B cell (primary cell): ENCODE measurements at regions not wholly inside any gene's neighbourhood (a gene's known extent, or its start where the extent isn't known, plus 50 kb on each side); places are given as distances from the start of the nearest gene placed in this dataset.

ENCODE experiments used
- ATAC-seq: fragments of 200-7000 bp; cut with Tn5 transposase; one replicate; pipeline ENCODE4 v1.10.0; 2021; ENCODE audit warnings: low read depth, mild to moderate bottlenecking, moderate number of reproducible peaks, moderate library complexity
- CTCF ChIA-PET: fragments of 350-600 bp; sonication (Branson Sonifier 250); formaldehyde crosslinking; loops from one replicate; lab custom pipeline; 2021; ENCODE audit warnings: antibody characterized with exemption, inconsistent platforms; lab: Charles Lee
- POLR2A ChIA-PET: fragments of 350-600 bp; sonication (Branson Sonifier 250); formaldehyde crosslinking; loops from one replicate; lab custom pipeline; 2021; ENCODE audit warnings: antibody characterized with exemption; lab: Charles Lee
- DNase-seq: peaks from one replicate; pipeline ENCODE4 v3.0.0; 2013
- H2AFZ ChIP-seq: 2 replicates; pipeline ENCODE4 v1.6.1; 2012; ENCODE audit warnings: mild to moderate bottlenecking, low read depth, low read length; ENCODE audit not compliant: insufficient read depth, poor library complexity, severe bottlenecking
- H3K27ac ChIP-seq, 2 donors: 1 replicate in 1 of 2; 2 replicates in 1 of 2; pipeline ENCODE4 v1.5.1; 2012 to 2013; ENCODE audit warnings: low read length in 2 of 2, mild to moderate bottlenecking in 2 of 2, moderate library complexity in 1 of 2
- H3K27me3 ChIP-seq, 4 experiments: fragments of 200-600 bp in 1 of 4; sonication (generic) in 1 of 4; replicated peaks in 1 of 4; 1 replicate in 2 of 4; 2 replicates in 2 of 4; pipeline versions ENCODE4 v1.6.1 to v1.7.0; 2013 to 2016; ENCODE audit warnings: low read length in 3 of 4, mild to moderate bottlenecking in 2 of 4, mixed read lengths in 1 of 4, moderate library complexity in 1 of 4; ENCODE audit not compliant: insufficient read depth in 4 of 4, control insufficient read depth in 3 of 4; ENCODE audit errors: control extremely low read depth in 1 of 4
- H3K36me3 ChIP-seq, 2 experiments: replicated peaks in 1 of 2; 1 replicate in 1 of 2; 2 replicates in 1 of 2; pipeline versions ENCODE4 v1.6.1 to v1.7.1; 2013; ENCODE audit warnings: low read length in 1 of 2; ENCODE audit not compliant: insufficient read depth in 2 of 2, control insufficient read depth in 1 of 2; ENCODE audit errors: control extremely low read depth in 1 of 2, extremely low read depth in 1 of 2
- H3K4me1 ChIP-seq, 2 donors: fragments of 200-600 bp in 1 of 2; sonication (generic) in 1 of 2; 1 replicate in 1 of 2; 2 replicates in 1 of 2; pipeline versions ENCODE4 v1.5.1 to v1.6.1; 2013 to 2017; ENCODE audit warnings: low read length in 2 of 2; ENCODE audit not compliant: control insufficient read depth in 2 of 2, insufficient read depth in 2 of 2
- H3K4me2 ChIP-seq: replicated peaks from 2 replicates; pipeline ENCODE3; 2012; ENCODE audit warnings: mild to moderate bottlenecking, low read depth, low read length; ENCODE audit not compliant: poor library complexity, severe bottlenecking
- H3K4me3 ChIP-seq, 5 experiments: fragments of 200-600 bp in 1 of 5; sonication (generic) in 1 of 5; 1 replicate in 3 of 5; 2 replicates in 2 of 5; pipeline versions ENCODE4 v1.5.1 to v1.7.0; 2011 to 2016; ENCODE audit warnings: low read length in 4 of 5, mild to moderate bottlenecking in 4 of 5, low read depth in 2 of 5, control low read depth in 1 of 5, moderate library complexity in 1 of 5; ENCODE audit not compliant: insufficient read depth in 1 of 5; ENCODE audit errors: control extremely low read depth in 1 of 5, extremely low read depth in 1 of 5
- H3K79me2 ChIP-seq: fragments of 200-600 bp; sonication (generic); one replicate; pipeline ENCODE4 v1.6.0; 2016; ENCODE audit warnings: low read length; ENCODE audit not compliant: control insufficient read depth, insufficient read depth
- H3K9ac ChIP-seq: fragments of 200-600 bp; sonication (generic); 2 replicates; pipeline ENCODE4 v1.6.1; 2017; ENCODE audit warnings: mild to moderate bottlenecking, low read length, moderate library complexity
- H3K9me3 ChIP-seq, 3 donors: one replicate each; pipeline versions ENCODE4 v1.6.1 to v1.7.1; 2013; ENCODE audit warnings: low read length in 2 of 3; ENCODE audit not compliant: control insufficient read depth in 2 of 3, insufficient read depth in 1 of 3; ENCODE audit errors: control extremely low read depth in 1 of 3
- H4K20me1 ChIP-seq: 2 replicates; pipeline ENCODE4 v1.6.0; 2012; ENCODE audit warnings: mild to moderate bottlenecking, low read length; ENCODE audit not compliant: insufficient read depth, control insufficient read depth, poor library complexity, severe bottlenecking
- H3K27ac Mint-ChIP-seq: one replicate; pipeline ENCODE4 v1.8.0; 2021; ENCODE audit warnings: mixed read lengths
- H3K27me3 Mint-ChIP-seq: one replicate; pipeline ENCODE4 v1.8.0; 2021; ENCODE audit warnings: mixed read lengths
- H3K4me1 Mint-ChIP-seq: one replicate; pipeline ENCODE4 v1.8.0; 2021; ENCODE audit warnings: mixed read lengths
- H3K4me3 Mint-ChIP-seq: one replicate; pipeline ENCODE4 v1.8.0; 2021; ENCODE audit warnings: mixed read lengths
- H3K9me3 Mint-ChIP-seq: one replicate; pipeline ENCODE4 v1.8.0; 2022; ENCODE audit warnings: mixed read lengths; ENCODE audit not compliant: insufficient read depth
- EZH2 ChIP-seq: IDR thresholded peaks from 2 replicates; pipeline ENCODE4 v1.6.1; 2012; ENCODE audit warnings: borderline replicate concordance, low read depth, mild to moderate bottlenecking, moderate library complexity, low read length; ENCODE audit not compliant: insufficient read depth, poor library complexity, severe bottlenecking
- WGBS: methylation state at CpG from one replicate; pipeline ENCODE4 v1.1.5; 2013; ENCODE audit warnings: missing lambda C conversion rate; ENCODE audit not compliant: insufficient coverage; 5-methylcytosine and 5-hydroxymethylcytosine counted together
- intact Hi-C: fragments of 100-400 bp; cut with micrococcal nuclease; formaldehyde crosslinking; loops from one replicate; pipeline ENCODE4 v1.10.0; 2022
- TF ChIP-seq, protein P1 (sequence below): fragments of 200-600 bp; IDR thresholded peaks from one replicate; pipeline ENCODE4 v1.8.0; 2022; ENCODE audit warnings: antibody characterized with exemption, mild to moderate bottlenecking

DNA sequence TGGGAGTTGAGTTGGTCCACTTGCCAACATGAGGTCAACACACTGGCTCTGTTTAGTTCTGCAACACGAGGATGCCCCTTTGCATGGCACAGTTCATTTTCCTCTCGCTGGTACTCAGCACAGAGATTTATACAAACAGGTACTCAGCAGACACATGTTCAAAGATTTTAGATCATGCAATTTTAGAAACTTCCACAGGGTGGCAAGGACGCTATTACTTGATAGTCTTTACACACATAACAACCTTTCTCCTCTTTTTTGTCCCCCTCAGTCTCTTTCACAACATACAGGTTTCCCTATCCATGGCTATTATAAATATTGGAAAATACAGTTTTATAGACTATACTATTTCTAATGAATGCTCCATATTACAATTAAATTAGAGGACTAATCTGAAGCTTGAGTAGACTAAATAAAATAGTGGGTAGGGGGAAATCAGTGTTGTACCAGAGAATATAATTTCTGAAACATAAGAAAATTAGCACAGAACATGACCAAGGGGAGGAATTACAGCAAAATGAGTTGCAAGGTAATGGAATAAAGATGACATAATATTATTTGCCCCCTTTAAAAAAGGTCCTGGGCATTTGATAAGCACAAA, 331.8 kb upstream of the BTBD3 start:
- WGBS, result 61% methylated on average over 2 of the region's 3 CpGs
- Histone ChIP-seq H3K27ac (no peak overlapping the region), H3K9me3 (no peaks in the 10 kb centered on the region), H3K36me3 (no peaks in the 10 kb centered on the region), H4K20me1 (no peaks in the 10 kb centered on the region), H3K4me3 (no peak overlapping the region), H3K4me1 (no peaks in the 10 kb centered on the region), H2AFZ (no peak overlapping the region), H3K27me3 (no peaks in the 10 kb centered on the region), H3K4me2 (no peak overlapping the region), H3K9ac (no peak overlapping the region), H3K79me2 (no peaks in the 10 kb centered on the region)
- Mint-ChIP-seq H3K9me3 (peaks cover 2% of the 10 kb centered on the region), H3K4me1 (no peaks in the 10 kb centered on the region), H3K27ac (no peak overlapping the region), H3K4me3 (no peak overlapping the region), H3K27me3 (no peaks in the 10 kb centered on the region)
- DNase-seq (no peak), ATAC-seq (no peak)
- intact Hi-C loops, result no loop called here
- POLR2A ChIA-PET, result no interaction called here
- CTCF ChIA-PET, result no interaction called here
- TF ChIP-seq, protein P1, sequence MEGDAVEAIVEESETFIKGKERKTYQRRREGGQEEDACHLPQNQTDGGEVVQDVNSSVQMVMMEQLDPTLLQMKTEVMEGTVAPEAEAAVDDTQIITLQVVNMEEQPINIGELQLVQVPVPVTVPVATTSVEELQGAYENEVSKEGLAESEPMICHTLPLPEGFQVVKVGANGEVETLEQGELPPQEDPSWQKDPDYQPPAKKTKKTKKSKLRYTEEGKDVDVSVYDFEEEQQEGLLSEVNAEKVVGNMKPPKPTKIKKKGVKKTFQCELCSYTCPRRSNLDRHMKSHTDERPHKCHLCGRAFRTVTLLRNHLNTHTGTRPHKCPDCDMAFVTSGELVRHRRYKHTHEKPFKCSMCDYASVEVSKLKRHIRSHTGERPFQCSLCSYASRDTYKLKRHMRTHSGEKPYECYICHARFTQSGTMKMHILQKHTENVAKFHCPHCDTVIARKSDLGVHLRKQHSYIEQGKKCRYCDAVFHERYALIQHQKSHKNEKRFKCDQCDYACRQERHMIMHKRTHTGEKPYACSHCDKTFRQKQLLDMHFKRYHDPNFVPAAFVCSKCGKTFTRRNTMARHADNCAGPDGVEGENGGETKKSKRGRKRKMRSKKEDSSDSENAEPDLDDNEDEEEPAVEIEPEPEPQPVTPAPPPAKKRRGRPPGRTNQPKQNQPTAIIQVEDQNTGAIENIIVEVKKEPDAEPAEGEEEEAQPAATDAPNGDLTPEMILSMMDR, result no peak
- TF ChIP-seq EZH2, result no peak

DNA sequence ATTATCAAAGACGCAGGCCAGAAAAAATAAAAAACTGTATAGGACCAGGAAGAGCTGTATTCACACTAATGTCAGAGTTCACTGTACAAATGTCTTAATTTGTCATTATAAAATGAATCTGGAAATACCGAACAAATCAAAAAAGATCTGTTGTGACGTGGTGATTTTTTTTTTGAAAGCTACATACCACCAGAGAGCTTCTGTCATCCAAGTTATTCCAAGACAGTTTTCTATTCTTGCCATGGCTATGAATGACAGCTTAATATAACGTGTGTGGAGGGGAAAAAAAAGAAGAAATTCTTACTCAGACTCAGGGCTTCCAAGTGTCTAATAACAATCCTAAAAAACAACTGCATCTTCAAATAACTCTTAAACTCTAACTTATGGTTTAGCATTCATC, 328.8 kb upstream of the BTBD3 start:
- no peak for ATAC-seq
- intact Hi-C loops, result no loop called here

More for the DNA sequence above, 328.8 kb upstream of the BTBD3 start:
- ChIA-PET POLR2A (no interaction called here), CTCF (no interaction called here)
- Histone ChIP-seq H2AFZ (no peak overlapping the region), H3K27me3 (no peaks in the 10 kb centered on the region), H3K4me1 (no peaks in the 10 kb centered on the region), H3K4me3 (no peak overlapping the region), H3K4me2 (no peak overlapping the region), H4K20me1 (no peaks in the 10 kb centered on the region), H3K9me3 (no peaks in the 10 kb centered on the region), H3K79me2 (no peaks in the 10 kb centered on the region), H3K9ac (no peak overlapping the region), H3K36me3 (no peaks in the 10 kb centered on the region), H3K27ac (no peak overlapping the region)
- H3K4me1 Mint-ChIP-seq, result no peaks in the 10 kb centered on the region
- no CpG with 5 or more reads among the region's 4 CpGs for WGBS
- H3K27ac Mint-ChIP-seq, result no peak overlapping the region
- H3K4me3 Mint-ChIP-seq, result no peak overlapping the region
- H3K27me3 Mint-ChIP-seq, result no peaks in the 10 kb centered on the region
- peaks cover 5% of the 10 kb centered on the region for H3K9me3 Mint-ChIP-seq
- no peak for DNase-seq
- TF ChIP-seq, protein P1, result no peak
- no peak for TF ChIP-seq EZH2
